DMS53 (cell line): ENCODE measurements at regions not wholly inside any gene's neighbourhood (a gene's known extent, or its start where the extent isn't known, plus 50 kb on each side); places are given as distances from the start of the nearest gene placed in this dataset.
"Not testable (repeated sequence)": the region's sequence is repeated elsewhere in the genome, so short reads cannot be mapped to it uniquely, and the experiment has no call there.

ENCODE experiments used
- DNase-seq: peaks from one replicate; lab custom pipeline; 2025; lab: John Stamatoyannopoulos, UW

DNA sequence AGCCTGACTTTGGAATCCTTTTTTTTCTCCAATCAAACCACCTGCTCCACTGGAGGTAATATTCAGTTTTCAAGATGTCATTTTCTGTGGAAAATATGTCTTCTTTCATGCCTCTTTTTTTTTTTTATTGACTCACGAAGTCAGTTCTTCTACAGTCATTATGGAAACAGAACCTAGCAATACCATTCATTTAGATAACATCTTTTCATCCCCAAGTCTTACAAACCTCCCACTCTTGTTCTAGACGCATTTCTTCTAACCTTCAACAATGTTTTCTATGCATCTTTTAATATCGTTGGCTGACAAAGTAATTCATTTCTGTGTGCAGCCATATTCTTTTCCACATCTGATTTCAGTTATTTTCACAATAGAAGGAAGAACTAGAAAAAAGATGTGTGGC lies 474.3 kb upstream of the CCDC196 start:
- no peak for DNase-seq

DNA sequence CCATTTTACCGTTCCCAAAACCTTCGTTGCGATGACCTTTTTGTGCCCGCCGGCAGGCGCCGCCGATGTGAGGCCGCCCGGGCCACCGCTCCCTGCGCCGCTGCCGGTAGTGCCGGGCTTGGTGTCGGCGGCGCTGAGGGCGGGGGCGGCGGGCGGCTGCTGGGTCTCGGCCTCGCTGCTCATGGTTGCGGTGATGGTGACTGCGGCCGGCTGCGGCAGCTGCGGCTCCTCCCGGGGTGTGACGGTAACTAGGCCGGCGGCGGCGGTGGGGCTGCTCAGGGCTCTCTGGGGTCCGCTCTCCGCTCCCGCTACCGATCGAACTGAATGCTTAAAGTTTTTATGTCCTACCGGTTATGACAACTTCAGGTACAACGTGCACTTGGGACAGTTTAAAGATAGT lies 472.6 kb upstream of the CCDC196 start:
- DNase-seq: not testable (repeated sequence)

DNA sequence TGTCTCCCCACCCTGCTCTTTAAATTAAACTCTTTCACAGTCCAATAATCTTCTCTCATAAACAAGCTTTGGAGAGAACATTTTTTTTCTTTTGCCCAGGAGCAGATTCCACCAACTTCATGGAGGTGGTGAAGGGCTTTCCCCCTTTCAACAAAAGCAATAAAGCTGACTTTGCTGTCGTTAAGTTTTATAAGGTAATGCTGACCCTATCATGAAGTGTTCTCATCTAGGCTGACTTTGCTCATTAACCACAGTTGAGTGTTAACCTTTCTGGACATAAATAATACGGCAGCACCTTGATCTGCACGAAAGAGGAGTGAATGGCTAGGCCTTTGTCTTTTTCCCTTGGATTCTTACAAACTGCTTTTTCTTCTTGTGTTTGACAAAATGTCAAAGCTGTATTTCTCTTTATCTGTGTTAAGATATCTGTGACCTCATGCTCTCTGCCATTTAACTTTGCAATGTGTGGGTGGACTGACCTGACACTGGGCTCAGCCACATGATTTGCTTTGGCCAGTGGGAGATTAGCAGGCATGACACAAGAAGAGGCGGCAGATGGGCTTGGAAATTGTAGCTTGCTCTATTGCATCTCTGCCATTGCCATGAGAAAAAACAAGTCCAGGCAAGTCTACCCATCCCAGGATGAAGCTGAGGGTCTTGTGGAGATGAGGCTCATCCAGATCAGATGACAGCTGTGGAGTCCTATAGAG lies 470.9 kb upstream of the CCDC196 start:
- DNase-seq: no peak

DNA sequence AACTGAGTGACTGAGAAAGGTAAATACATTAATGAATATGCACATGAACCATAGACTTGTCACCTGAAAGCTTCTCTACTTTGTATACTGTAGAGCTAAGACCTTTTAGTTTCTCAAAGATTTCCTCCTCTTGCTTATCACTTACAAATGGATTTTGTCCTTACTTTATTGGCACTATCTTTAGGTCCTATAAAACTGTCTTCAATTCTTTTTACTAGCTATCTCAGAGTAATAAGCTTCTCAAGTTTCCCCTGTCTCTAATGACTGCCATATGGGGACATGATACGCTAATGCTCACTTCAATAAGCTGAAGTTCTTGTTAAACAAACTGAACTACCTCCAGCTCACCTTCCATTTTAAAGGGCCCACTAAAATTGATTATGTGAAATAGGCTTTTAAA lies 468.2 kb upstream of the CCDC196 start:
- no peak for DNase-seq

DNA sequence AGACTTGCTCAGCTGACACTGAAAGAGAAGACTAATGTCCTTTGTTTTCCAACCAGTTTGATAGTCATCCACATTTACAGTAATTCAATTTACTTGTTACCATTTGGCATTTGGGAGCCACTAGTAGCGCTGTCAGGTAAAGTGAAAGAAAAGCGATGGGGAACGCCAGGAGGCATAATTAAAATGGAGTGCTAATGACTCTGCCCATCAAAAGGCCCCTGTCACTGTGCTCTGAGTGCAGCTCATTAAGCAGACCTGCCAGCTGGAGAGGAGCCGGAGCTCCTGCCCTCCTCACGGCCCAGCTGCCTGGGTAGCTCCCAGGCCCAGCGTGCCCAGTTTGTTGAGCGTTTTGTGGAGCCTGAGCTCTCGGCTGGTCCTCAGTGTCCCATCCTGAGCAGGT lies 463.6 kb upstream of the CCDC196 start:
- DNase-seq: no peak

DNA sequence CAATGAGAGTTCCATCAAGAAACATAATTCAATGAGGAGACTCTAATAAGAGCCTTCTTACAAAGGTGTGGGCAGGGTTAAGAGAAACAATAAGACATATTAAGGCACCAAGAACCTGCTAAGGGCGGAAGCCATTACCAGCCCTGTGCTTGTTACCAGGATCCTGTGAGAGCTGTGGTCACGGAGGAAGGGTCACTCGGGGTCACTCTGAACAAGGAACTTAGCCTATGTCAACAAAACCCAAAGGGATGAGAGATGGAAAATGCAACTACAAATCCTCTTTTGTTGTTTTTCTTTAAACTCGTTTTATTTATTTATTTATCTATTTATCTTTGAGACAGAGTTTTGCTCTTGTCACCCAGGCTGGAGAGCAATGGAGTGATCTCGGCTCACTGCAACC lies 460.4 kb upstream of the CCDC196 start:
- no peak for DNase-seq

DNA sequence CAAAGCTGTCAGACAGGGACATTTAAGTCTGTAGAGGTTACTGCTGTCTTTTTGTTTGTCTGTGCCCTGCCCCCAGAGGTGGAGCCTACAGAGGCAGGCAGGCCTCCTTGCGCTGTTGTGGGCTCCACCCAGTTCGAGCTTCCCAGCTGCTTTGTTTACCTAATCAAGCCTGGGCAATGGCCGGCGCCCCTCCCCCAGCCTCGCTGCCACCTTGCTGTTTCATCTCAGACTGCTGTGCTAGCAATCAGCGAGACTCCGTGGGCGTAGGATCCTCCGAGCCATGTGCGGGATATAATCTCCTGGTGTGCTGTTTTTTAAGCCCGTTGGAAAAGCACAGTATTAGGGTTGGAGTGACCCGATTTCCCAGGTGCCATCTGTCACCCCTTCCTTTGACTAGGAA lies 454.2 kb upstream of the CCDC196 start:
- not testable (repeated sequence) for DNase-seq

DNA sequence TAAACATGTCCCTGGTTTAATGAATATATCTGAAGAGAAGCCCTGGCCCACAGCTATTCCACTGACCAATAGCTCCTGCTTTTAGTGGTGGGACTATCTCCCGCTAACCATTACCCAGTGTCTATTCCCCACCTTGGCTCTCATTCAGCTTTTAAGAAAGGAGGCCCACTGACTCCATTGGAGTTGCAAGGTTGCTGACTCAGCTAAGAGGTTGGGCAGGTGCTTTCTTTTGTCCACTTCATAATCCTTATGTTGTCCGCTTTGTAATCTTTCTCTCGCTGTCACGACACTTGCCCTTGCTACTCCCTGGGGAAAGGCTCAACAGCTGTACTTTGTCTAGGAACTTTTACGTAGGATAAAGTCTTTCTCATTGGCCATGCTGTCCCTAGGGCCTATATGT lies 453.4 kb upstream of the CCDC196 start:
- no peak for DNase-seq

DNA sequence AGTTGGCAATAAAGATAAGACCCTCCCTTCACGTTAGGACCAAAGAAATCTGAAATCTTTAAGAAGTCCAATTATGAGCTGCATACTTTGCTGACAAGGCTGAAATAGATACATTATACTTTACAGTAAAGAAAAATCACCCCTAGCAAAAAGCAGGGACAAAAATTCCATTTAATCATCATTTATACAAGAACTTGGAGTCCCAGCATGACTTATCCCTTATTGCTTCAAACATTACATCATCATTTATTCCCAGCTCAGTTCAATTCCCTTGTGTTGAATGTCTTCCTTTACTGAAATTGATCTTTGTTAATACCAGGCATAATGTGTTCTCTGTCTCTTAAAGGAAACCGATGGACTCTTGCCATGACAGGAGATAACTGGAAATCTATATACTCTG lies 449.6 kb upstream of the CCDC196 start:
- no peak for DNase-seq

DNA sequence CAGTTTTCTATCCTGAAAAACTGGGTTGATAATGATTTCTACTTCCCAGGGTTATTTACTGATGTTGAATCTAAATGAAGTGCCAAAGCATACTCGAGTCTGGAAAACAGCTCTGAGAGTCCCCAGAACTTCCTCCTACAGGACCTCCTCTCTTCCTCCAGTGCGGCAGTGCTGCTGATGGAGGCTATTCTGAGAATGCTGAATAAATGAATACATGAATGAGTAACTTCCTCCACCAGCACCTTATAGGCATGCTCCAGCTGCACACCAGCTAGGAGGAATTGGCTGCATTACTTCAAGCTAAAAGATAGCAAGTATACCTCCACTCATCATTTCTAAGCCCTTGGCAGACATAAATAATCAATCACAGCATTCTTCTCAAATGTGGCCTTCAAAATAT lies 448.8 kb upstream of the CCDC196 start:
- no peak for DNase-seq

DNA sequence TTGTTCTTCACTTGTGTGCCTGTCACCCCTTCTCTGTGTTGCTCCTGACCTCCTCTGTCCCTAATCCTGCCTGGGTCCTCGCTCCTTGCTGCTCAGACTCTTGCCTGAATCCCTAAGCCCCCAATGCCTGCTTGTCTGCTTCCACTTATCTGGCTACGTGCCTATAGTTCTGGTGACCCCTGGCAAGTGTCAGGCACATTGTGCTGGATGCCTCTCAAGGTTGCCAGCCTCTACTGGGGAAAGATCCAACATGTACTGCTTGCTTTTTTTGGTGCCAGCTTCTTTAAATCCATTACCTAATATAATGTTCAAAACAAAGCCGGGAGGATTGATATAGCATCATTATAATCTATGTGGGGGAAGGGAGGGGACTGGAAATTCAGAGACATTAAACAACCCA lies 448.0 kb upstream of the CCDC196 start:
- DNase-seq: no peak

DNA sequence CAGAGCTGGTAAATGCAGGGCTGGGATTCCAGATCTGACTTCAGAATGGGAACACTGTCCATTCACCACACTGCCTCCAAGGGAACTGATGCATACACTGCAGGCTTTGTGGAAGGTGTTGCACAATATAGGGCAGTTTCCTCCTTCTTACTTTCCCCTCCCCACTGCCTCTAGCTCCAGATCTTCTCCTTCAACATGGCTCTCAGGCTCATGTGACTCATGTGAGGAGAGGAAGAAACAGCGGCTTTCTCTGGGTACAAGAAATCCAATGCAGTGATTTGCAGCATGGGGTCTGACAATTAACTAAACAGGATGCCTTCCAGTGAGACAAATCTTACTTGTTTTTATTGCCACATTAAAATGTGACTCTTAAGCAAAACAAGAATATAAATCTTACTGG lies 447.6 kb upstream of the CCDC196 start:
- no peak for DNase-seq

DNA sequence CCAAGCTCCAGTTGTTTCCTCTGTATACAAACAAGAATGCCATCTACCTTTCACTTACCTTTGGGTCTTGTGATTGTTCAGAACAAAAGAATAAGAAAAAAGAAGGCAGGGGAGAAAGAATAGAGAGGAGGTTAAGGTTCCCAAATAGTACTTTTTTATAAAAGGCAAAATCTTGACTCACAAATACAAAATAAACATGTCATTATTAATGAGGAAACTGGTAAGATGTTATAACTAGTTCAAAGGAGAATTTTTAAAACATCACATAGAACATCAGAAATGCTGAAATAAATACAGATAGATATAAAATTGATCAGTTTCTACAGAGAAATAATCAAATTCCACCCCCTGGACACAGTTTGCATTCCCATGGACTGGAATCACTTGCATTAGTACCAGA lies 446.7 kb upstream of the CCDC196 start:
- DNase-seq: no peak

DNA sequence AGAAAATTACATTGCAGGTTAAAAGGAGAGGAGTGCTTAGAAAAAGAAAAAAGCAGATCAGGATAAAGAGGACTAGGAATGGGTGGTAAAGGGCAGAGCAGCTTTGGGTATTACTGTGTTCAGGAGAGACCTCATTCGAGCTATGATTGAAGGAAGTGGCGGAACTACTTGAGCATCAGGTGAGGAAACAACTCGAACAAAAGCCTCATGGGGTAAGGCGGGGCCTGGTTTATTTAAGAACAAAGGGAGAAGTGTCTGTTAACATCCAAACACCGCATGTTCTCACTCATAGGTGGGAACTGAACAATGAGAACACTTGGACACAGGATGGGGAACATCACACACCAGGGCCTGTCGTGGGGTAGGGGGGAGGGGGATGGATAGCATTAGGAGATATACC lies 444.6 kb upstream of the CCDC196 start:
- DNase-seq: peak; percentile 29

DNA sequence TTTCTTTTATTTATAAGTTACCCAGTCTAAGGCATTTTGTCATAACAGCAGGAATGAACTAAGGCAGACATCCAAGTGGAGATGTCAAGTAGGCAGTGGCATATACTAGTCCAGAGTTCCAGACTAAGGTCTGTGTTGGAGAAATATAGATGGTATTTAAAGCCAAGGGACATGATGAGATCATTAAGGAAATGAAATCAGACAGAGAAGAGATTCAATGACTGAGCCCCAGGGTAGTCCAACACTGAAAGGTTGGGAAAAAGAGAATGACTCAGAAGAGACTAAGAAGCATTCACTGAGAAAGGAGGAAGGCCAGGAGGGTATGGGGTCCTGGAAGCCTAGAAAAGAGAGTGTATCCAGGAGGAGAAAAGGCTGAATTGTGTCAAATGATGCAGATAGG lies 442.2 kb upstream of the CCDC196 start:
- DNase-seq: no peak

DNA sequence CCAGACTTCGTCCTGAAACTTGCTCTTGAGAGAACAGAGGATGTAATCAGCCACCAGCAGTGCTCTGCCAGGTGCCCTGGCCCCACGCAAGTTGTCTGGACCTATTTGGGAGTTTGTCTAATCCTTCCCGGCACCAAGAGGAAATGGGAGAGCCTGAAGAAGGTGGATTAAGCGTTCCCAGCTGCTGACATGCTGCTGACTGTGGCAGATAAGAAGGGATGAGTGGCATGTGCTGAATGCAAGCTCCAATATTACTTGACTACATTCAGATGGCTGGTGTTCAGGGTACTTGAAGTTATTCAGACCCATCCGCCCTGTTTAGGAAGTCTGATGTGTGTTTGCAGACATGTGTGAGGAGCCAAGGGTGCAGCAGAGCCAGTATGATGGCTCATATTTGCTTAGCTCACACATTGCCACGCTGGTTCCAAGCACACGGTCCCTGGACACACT lies 440.6 kb upstream of the CCDC196 start:
- DNase-seq: peak; percentile 4

DNA sequence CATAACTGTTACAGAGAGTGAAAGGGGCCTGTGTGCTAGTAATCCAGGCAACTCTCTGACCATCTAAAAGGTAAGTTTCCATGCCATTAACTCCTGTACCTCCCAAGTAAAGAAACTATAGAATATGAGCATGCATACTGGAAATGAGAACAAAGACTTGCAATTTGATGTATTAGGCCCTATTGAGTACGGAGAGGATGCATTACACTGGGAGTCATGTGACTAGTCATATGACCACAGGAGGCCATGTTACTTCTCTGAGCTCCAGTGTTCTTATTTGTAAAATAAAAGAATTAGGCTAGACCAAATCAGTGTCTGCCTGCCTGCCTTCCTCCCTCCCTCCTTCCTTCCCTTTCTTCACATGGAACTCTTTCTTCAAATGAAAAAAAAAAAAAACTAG lies 440.1 kb upstream of the CCDC196 start:
- DNase-seq: no peak

DNA sequence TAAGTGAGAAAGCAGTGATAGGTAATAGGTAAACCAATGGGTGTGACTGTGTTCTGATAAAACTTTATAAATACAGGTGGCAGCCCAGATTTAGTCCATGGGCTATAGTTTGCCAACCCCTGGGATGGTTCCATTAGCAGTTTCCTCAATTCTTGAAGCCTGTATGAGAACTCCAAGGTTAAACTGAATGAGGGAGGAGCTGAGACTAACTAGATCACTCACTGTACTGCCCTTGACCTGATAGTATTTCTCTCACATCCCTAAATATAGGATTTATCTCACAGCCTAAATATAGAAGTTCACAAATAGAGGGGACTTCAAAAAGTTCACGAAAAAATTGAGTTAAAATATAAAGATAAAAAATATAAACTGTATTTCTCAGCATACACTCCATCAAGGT lies 439.6 kb upstream of the CCDC196 start:
- DNase-seq: no peak

DNA sequence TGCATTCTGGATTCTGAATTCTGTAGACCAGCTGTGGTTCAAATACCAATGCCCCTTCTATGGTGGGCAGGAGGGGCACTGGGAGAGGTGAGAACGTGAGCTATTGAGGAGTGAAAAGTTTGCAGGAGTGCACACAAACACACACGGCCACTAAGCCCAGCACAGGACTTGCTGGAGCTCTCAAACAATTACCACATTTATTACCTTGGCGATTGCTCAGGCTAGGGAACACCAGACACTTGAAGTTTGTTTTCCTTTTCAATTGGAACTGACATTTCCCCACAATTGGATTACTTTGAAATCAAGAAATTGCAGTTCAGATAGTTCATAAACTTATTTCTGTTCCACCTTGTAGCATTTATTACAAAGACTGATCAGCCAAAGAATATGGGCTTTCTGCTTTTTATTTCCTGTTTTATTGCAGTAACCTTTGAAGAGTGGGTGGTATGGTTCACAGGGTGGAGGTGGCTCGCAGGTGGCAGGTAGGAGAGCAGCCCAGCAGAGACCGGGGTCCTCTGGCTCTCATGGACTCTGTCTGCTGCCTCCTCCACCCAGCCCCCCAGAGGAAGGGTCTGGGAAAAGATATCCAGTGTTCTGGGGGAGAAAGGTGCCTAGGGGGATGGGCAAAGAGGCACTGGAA lies 429.8 kb upstream of the CCDC196 start:
- no peak for DNase-seq

DNA sequence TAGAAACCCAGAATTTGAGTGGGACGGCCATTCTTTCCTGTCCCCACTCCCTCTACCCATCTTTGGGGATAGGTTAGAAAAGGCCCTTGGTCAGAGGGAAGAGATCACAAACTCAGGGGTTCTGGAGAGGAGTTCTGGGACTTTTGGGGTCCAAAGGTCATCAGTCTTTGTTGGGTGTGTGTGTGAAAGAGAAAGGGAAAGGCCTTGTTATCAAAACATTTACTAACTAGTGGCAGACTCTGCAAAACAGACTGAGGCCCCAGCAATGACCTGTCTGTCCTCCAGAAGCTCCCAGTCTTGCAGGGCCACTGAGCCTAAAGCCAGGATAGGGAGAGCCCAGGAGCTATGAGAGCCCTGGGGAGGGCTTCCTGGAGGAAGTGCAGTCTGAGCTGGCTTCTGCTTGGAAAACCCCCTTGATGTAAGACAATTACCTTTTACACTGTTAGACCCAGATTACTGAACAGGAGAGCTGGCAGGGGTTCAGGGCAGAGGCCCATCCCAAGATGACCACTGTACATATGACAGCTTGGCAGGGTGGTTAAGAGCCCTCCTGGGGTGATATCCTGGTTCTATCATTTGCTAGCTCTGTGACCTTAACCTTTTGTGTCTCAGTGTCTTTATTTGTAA lies 429.1 kb upstream of the CCDC196 start:
- DNase-seq: no peak

DNA sequence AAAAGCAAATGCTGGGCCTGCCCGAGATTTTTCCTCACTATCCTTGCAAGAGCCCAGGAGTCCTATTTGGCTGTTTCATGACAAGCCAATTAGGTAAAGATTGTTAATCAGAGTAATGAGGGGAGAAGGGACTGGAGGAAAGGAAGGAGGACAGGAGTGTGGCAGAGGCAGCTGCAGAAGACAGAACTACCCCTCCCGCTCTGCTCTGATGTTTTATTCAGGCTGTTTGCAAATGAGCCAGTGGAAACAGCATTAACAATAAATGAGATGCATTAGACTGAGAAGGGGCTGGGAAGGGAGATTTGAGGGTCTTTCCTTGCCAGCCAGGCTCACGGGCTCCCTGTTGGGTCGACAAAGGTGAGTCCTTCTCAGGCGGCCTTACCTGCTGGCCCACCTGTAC lies 421.0 kb upstream of the CCDC196 start:
- DNase-seq: no peak

DNA sequence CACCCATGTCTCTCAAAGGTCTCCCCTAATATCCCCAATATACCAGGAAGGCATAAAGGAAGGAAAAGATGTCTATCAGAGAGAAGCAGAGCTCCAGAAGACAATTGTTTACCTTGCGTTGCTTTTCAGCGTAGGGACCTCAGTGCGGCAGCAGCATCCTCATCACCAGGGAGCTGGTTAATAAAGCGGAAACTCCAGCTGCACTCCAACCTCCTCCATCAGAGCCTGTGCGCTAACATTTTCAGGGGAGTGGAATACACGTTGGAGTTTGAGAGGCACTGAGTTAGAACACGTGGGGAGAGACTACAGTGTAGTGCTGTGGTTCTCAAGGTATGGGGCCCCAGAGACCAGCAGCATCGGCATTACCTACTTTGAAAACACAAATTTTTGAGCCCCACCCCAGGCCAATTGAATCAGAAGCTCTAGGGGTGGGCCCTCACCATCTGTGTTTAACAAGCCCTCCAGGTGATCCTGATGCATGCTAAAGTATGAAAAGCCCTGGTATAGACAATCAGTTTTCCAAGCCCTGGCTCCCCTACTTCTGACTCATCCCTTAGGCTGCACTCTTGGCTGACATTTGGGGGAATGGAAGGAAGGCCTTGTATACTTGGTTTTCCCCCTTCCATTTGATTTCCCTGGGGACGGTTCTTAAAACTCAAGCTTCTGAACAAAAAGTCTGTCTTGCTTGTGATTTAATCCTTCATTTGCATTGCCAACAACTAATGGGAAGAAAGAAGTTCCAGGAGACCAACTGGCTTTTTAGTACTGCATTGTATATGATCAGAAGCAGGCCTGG lies 419.0 kb upstream of the CCDC196 start:
- DNase-seq: no peak

DNA sequence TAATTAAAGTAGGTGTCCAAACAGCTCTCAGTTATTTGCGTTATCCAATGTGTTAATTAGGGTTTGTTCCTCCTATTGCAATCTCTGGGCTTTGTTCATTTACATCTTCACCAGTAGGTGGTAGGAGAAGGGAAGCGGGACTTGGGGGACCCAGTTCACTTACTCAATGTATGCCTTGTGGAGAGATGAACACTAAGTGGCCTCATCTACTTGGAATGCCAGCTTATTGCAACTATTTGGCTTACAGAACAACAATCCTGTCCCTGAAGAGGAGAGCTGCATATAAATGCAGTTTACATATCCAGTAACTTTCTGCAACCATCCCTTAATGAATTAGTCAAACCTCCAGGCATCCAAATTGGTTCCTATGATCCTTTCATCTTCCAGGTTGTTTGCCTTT lies 417.1 kb upstream of the CCDC196 start:
- DNase-seq: no peak
